A673 (cell line): ENCODE measurements at regions not wholly inside any gene's neighbourhood (a gene's known extent, or its start where the extent isn't known, plus 50 kb on each side); places are given as distances from the start of the nearest gene placed in this dataset.

Source experiments
- CTCF ChIP-seq: fragments of 300-800, 200-600 bp; sonication (generic); conservative IDR thresholded peaks from 2 replicates; pipeline ENCODE4 v1.5.1; 2017; ENCODE audit warnings: low read depth, mild to moderate bottlenecking, antibody characterized with exemption, low read length, moderate library complexity, mixed read lengths
- EZH2 ChIP-seq: fragments of 200-600 bp; sonication (generic); IDR thresholded peaks from 2 replicates; pipeline ENCODE4 v1.6.1; 2017; ENCODE audit warnings: borderline replicate concordance, low read depth, mild to moderate bottlenecking, mixed read lengths, antibody characterized with exemption, low read length; ENCODE audit not compliant: poor library complexity, severe bottlenecking

- no peak for TF ChIP-seq CTCF
- no peak for TF ChIP-seq EZH2
These were observed 181.9 kb downstream of the SPRY1 start for GRCh38 chr4:123578276-123579029.
